ENCODE measurements at regions not wholly inside any gene's neighbourhood (a gene's known extent, or its start where the extent isn't known, plus 50 kb on each side); places are given as distances from the start of the nearest gene placed in this dataset.

- no peak overlapping the region for H3K4me3 ChIP-seq (ENCODE audit: extremely low read depth in 1 of 4, insufficient read depth in 2 of 4, low read depth in 3 of 4, low read length in 4 of 4)
- no peak for DNase-seq (ENCODE audit: low read depth in 1 of 2, low spot score in 2 of 2)
- H3K14ac ChIP-seq (ENCODE audit: insufficient read length): no peak overlapping the region
Measured at GRCh38 chr16:82341146-82341669, 171.2 kb upstream of the MPHOSPH6 start.

More at GRCh38 chr16:82341146-82341669, 171.2 kb upstream of the MPHOSPH6 start:
- no peak overlapping the region for H3K56ac ChIP-seq (replicated peaks; ENCODE audit: insufficient read length, low read depth, low read length)
- no peak overlapping the region for H2BK20ac ChIP-seq (ENCODE audit: low read length)
- no peak overlapping the region for H3K18ac ChIP-seq (ENCODE audit: extremely low read depth, low read length)
- H3K27ac ChIP-seq (ENCODE audit: low read depth, low read length): no peak overlapping the region
- no peak overlapping the region for H2BK15ac ChIP-seq (ENCODE audit: low read length)
- TF ChIP-seq TEAD4 (IDR thresholded peaks at IDR 0.05; ENCODE audit: low read depth, low read length) (no peak), ZNF274 (IDR thresholded peaks at IDR 0.05; ENCODE audit: borderline replicate concordance, extremely low read depth, low read length) (no peak), POLR2A (IDR thresholded peaks at IDR 0.05; ENCODE audit: control extremely low read depth in 1 of 2, low read depth in 2 of 2, low read length in 2 of 2) (no peak), CBX5 (IDR thresholded peaks at IDR 0.05; ENCODE audit: low read depth, low read length) (no peak), POLR2AphosphoS5 (IDR thresholded peaks at IDR 0.05; ENCODE audit: low read depth, low read length) (no peak), CHD2 (IDR thresholded peaks at IDR 0.05; ENCODE audit: low read length) (no peak)
- H2BK5ac ChIP-seq (ENCODE audit: low read depth, low read length): no peak overlapping the region
- H4K5ac ChIP-seq (ENCODE audit: insufficient read length, low read depth, low read length): no peak overlapping the region
- H2AK5ac ChIP-seq (ENCODE audit: low read depth, low read length): no peak overlapping the region
- H3K23me2 ChIP-seq (ENCODE audit: low read depth, low read length): no peaks in the 10 kb centered on the region
- no peaks in the 10 kb centered on the region for H3K79me2 ChIP-seq (ENCODE audit: control insufficient read depth in 1 of 2, insufficient read depth in 2 of 2, low read length in 2 of 2)
- no peak overlapping the region for H3K23ac ChIP-seq (ENCODE audit: insufficient read length)
- H4K8ac ChIP-seq (ENCODE audit: extremely low read depth, insufficient read depth, low read length): no peak overlapping the region
- FAIRE-seq: no peak
- no peaks in the 10 kb centered on the region for H3K36me3 ChIP-seq (ENCODE audit: control insufficient read depth in 2 of 4, insufficient read depth in 4 of 4, low read length in 3 of 4)
- H3K9ac ChIP-seq (replicated peaks in 1 of 4; ENCODE audit: extremely low read depth in 1 of 4, low read depth in 3 of 4, low read length in 3 of 4): no peak overlapping the region
- POLR2A ChIA-PET (ENCODE audit: partially characterized antibody): no interaction called here
- H3K4ac ChIP-seq (replicated peaks; ENCODE audit: insufficient read length, low read depth, low read length): no peak overlapping the region
- no peak overlapping the region for H2BK120ac ChIP-seq (replicated peaks; ENCODE audit: low read depth, low read length)
- H4K91ac ChIP-seq (replicated peaks; ENCODE audit: insufficient read length, low read length): no peak overlapping the region
- H3K9me3 ChIP-seq (ENCODE audit: insufficient read depth in 2 of 2, low read depth in 1 of 2, low read length in 1 of 2): no peaks in the 10 kb centered on the region
- H3K27me3 ChIP-seq (replicated peaks in 1 of 4; ENCODE audit: control insufficient read depth in 3 of 4, extremely low read depth in 1 of 4, insufficient read depth in 3 of 4, low read length in 3 of 4): no peaks in the 10 kb centered on the region
- H3K4me2 ChIP-seq (ENCODE audit: insufficient read depth in 1 of 2, low read depth in 2 of 2, low read length in 2 of 2): no peak overlapping the region
- H2AFZ ChIP-seq (ENCODE audit: low read length): no peak overlapping the region
- WGBS, 2 experiments (ENCODE audit: extremely low coverage in 1 of 2, insufficient coverage in 1 of 2, insufficient read length in 1 of 2, insufficient replicate concordance in 2 of 2, low coverage in 1 of 2, low lambda C conversion rate in 2 of 2, missing lambda C conversion rate in 1 of 2): 95% methylated on average over 4 of the region's 4 CpGs; no CpG with 5 or more reads in 1 of the 2 experiments
- H2BK12ac ChIP-seq (ENCODE audit: low read depth, low read length): no peak overlapping the region
- no peaks in the 10 kb centered on the region for H4K20me1 ChIP-seq (replicated peaks in 1 of 2; ENCODE audit: control insufficient read depth in 1 of 2, insufficient read depth in 2 of 2, low read length in 2 of 2)
- CTCF ChIA-PET (ENCODE audit: partially characterized antibody): interaction anchor here (0.6 to 7.1 kb wide), 6 partner anchors 19 to 1059 kb away, joined by 3 to 140 read pairs (median 14); no protein-coding TSS in a partner anchor
- no peaks in the 10 kb centered on the region; a peak in 1 of 7 replicates for H3K4me1 ChIP-seq (replicated peaks in 1 of 4; ENCODE audit: control insufficient read depth in 3 of 4, insufficient read depth in 4 of 4, low read length in 3 of 4)
- H3K79me1 ChIP-seq (ENCODE audit: low read depth, low read length): no peaks in the 10 kb centered on the region

Data from H1 (cell line).